MCF 10A (cell line): ENCODE measurements at regions not wholly inside any gene's neighbourhood (a gene's known extent, or its start where the extent isn't known, plus 50 kb on each side); places are given as distances from the start of the nearest gene placed in this dataset.
A peak's percentile ranks its signal among the peaks of the same experiment; 100 is the strongest.

Experiments used
- BruUV-seq: library from RNA; stranded (reverse); fragments of 400-500 nt; replicated peaks from 2 replicates; lab custom pipeline; 2021; lab: Mats Ljungman, UMichigan
- CTCF ChIA-PET: fragments of 300-600 bp; sonication (Branson Sonifier 250); formaldehyde crosslinking; extraction: SDS; loops from one replicate; lab custom pipeline; 2021; ENCODE audit warnings: antibody characterized with exemption, inconsistent platforms; lab: Yijun Ruan, JAX
- POLR2A ChIA-PET: fragments of 300-600, 350-650 bp; sonication (Branson Sonifier 250); formaldehyde crosslinking; extraction: SDS; loops from one replicate; lab custom pipeline; 2020; ENCODE audit warnings: antibody characterized with exemption, inconsistent platforms; lab: Yijun Ruan, JAX
- DNase-seq: peaks from one replicate; pipeline ENCODE4 v3.0.0-alpha.2; 2018; ENCODE audit not compliant: unreplicated experiment
- H3K27ac Mint-ChIP-seq: one replicate; pipeline ENCODE4 v1.8.0; 2022; ENCODE audit warnings: mild to moderate bottlenecking, low read depth, mixed read lengths; ENCODE audit not compliant: unreplicated experiment
- H3K27me3 Mint-ChIP-seq: one replicate; pipeline ENCODE4 v1.8.0; 2022; ENCODE audit warnings: mixed read lengths; ENCODE audit not compliant: insufficient read depth, unreplicated experiment
- H3K36me3 Mint-ChIP-seq: one replicate; pipeline ENCODE4 v1.8.0; 2022; ENCODE audit warnings: mild to moderate bottlenecking, moderate library complexity, mixed read lengths; ENCODE audit not compliant: insufficient read depth, unreplicated experiment
- H3K4me1 Mint-ChIP-seq: one replicate; pipeline ENCODE4 v1.8.0; 2022; ENCODE audit warnings: mixed read lengths; ENCODE audit not compliant: insufficient read depth, unreplicated experiment
- H3K4me3 Mint-ChIP-seq: one replicate; pipeline ENCODE4 v1.8.0; 2022; ENCODE audit warnings: mild to moderate bottlenecking, moderate library complexity, mixed read lengths; ENCODE audit not compliant: unreplicated experiment
- H3K9me3 Mint-ChIP-seq: one replicate; pipeline ENCODE4 v1.8.0; 2022; ENCODE audit warnings: mixed read lengths; ENCODE audit not compliant: unreplicated experiment
- intact Hi-C: fragments of 100-400 bp; cut with micrococcal nuclease; formaldehyde crosslinking; loops from 2 replicates; pipeline ENCODE4 v1.14.1; 2022
- TF ChIP-seq, protein P1 (sequence below): fragments of 200-600 bp; IDR thresholded peaks from one replicate; pipeline ENCODE4 v1.8.0; 2022; ENCODE audit warnings: antibody characterized with exemption, mild to moderate bottlenecking; ENCODE audit not compliant: unreplicated experiment

DNA sequence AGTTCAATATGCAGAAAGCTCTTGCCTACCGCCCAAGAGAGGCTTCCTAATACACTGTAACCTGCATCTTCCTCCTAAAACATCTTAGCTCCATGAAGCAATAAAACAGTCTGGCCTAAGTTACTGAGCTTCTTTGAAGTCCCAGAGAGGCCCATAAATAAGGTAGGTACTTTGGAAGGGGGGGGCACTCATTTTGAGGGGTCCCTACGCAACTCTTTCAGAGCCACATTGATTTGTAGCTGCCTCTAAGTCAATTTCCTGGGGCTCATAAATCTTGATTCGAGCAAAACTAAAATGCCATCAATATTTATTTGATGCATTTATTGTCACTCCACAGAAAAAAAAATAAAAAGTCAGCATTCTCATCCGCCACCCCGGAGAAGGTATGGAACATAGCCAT is 60.4 kb upstream of the SIX2 start:
- no peak for DNase-seq
- Mint-ChIP-seq H3K4me3 (no peak overlapping the region), H3K4me1 (peaks cover 9% of the 10 kb centered on the region), H3K27ac (no peak overlapping the region), H3K36me3 (no peaks in the 10 kb centered on the region), H3K27me3 (no peaks in the 10 kb centered on the region), H3K9me3 (no peaks in the 10 kb centered on the region)
- BruUV-seq = no TSS peak
- TF ChIP-seq, protein P1, sequence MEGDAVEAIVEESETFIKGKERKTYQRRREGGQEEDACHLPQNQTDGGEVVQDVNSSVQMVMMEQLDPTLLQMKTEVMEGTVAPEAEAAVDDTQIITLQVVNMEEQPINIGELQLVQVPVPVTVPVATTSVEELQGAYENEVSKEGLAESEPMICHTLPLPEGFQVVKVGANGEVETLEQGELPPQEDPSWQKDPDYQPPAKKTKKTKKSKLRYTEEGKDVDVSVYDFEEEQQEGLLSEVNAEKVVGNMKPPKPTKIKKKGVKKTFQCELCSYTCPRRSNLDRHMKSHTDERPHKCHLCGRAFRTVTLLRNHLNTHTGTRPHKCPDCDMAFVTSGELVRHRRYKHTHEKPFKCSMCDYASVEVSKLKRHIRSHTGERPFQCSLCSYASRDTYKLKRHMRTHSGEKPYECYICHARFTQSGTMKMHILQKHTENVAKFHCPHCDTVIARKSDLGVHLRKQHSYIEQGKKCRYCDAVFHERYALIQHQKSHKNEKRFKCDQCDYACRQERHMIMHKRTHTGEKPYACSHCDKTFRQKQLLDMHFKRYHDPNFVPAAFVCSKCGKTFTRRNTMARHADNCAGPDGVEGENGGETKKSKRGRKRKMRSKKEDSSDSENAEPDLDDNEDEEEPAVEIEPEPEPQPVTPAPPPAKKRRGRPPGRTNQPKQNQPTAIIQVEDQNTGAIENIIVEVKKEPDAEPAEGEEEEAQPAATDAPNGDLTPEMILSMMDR = no peak
- CTCF ChIA-PET = no interaction called here
- POLR2A ChIA-PET = no interaction called here
- intact Hi-C loops = no loop called here

DNA sequence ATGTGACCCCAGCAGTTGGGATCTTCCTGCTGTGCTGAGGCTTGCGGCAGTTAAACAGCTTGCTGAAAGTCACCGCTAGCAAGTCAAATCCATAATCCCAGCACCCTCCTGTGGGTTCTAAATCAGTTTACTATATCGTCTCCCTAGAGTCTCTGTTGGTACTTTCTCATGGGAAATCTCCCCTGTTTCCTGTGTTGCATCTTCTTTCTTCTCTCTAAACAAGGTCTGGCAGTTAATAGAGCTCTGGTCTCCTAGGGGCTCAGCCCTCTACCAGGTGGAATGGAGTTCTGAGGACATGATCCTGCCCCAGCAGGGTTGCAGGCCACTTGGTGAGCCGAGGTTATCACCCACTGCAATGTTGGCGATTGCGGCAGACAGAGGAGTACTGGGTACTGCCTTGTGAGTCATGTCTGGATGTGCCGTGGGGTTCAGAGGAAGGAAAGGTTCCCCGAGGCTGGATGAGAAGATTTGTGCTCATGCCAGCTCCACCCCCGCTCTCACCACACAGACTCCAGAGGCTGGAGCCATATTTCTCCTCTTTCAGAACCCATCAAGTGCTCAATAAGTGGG is 59.4 kb upstream of the SIX2 start:
- no peaks in the 10 kb centered on the region for H3K36me3 Mint-ChIP-seq
- peak; percentile 80 for DNase-seq
- no peak overlapping the region for H3K4me3 Mint-ChIP-seq
- CTCF ChIA-PET = interaction anchor here (0.5 to 0.7 kb wide), 3 partner anchors 86 to 542 kb away, joined by 3 read pairs; partner anchors contain the start of gene SRBD1
- BruUV-seq = no TSS peak
- peaks cover 9% of the 10 kb centered on the region for H3K4me1 Mint-ChIP-seq
- no peak overlapping the region for H3K27ac Mint-ChIP-seq
- TF ChIP-seq, protein P1 = no peak
- intact Hi-C loops = no loop called here
- POLR2A ChIA-PET = no interaction called here
- H3K27me3 Mint-ChIP-seq = no peaks in the 10 kb centered on the region
- H3K9me3 Mint-ChIP-seq = no peaks in the 10 kb centered on the region

DNA sequence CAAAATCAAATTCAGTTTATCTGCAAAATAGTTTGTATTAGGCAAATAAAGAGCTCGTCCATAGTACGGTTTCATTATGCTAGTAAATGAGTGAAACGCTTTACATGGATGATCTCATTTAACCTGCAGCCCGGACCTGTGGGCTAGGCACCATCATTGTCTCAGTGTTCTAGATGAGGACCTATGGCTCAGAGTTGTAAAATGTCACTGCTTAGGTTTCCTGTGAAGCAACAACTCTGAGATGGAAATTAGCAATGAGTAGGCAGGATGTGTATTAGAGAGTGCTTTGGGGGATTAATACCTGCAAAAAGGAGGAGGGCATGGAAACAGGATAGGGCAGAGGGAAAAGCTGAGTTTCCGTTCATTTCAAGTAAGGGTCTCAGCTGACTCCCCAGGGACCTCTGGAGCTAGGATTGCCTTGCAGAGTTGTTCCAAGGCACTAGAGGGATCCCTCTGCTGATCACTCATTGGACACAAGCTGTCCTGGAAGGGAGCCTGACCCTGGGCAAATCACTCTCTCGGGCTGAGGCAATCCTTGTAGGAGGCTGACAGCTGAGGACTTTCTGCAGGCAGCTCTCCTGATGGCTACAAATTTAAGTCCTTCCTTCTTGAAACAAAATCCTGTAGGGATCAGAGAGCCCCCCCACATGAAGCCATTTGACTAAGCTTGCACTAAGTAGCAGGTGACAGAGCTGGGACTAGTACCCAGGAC is 58.8 kb upstream of the SIX2 start:
- intact Hi-C loops = no loop called here
- no peak overlapping the region for H3K27ac Mint-ChIP-seq
- POLR2A ChIA-PET = no interaction called here
- no peaks in the 10 kb centered on the region for H3K27me3 Mint-ChIP-seq
- H3K36me3 Mint-ChIP-seq = no peaks in the 10 kb centered on the region
- TF ChIP-seq, protein P1 = no peak
- H3K4me1 Mint-ChIP-seq = peaks cover 9% of the 10 kb centered on the region
- BruUV-seq = no TSS peak
- H3K9me3 Mint-ChIP-seq = no peaks in the 10 kb centered on the region
- DNase-seq = peak; percentile 43
- CTCF ChIA-PET = interaction anchor here (0.5 to 0.7 kb wide), 2 partner anchors 85 to 543 kb away, joined by 3 read pairs; partner anchors contain the start of gene SRBD1
- H3K4me3 Mint-ChIP-seq = no peak overlapping the region
